HepG2 (cell line): ENCODE measurements at regions not wholly inside any gene's neighbourhood (a gene's known extent, or its start where the extent isn't known, plus 50 kb on each side); places are given as distances from the start of the nearest gene placed in this dataset.

Experiments
- ATAC-seq: fragments of 200-7000 bp; cut with Tn5 transposase; 3 replicates; pipeline ENCODE4 v1.9.1; 2020; ENCODE audit warnings: mild to moderate bottlenecking, moderate library complexity
- BruUV-seq: library from RNA; stranded (reverse); fragments of 400-500 nt; replicated peaks from 2 replicates; lab custom pipeline; 2021; lab: Mats Ljungman, UMichigan
- CTCF ChIA-PET: fragments of 300-600 bp; formaldehyde crosslinking; extraction: SDS; loops from one replicate; lab custom pipeline; 2021; ENCODE audit warnings: low total read pairs, inconsistent platforms, low intra/inter-chr PET ratio; lab: Yijun Ruan, JAX
- POLR2A ChIA-PET: fragments of 350-600 bp; sonication (Branson Sonifier 250); formaldehyde crosslinking; loops from one replicate; lab custom pipeline; 2020; ENCODE audit warnings: antibody characterized with exemption, inconsistent platforms; lab: Yijun Ruan, JAX
- DNase-seq: peaks from one replicate; pipeline ENCODE4 v3.0.0-alpha.2; 2015; ENCODE audit warnings: low spot score
- FAIRE-seq: peaks from 3 replicates; lab custom pipeline; 2011; peaks lifted over from hg19 to GRCh38; lab: Jason Lieb, UNC
- H2AFZ ChIP-seq: one replicate; pipeline ENCODE4 v1.6.1; 2011; ENCODE audit warnings: low read length, inconsistent platforms
- H3K27ac ChIP-seq: fragments of 300-600 bp; 3 replicates; pipeline ENCODE4 v1.8.0; 2011; ENCODE audit warnings: mixed run types, mild to moderate bottlenecking, mixed read lengths, low read length, inconsistent platforms; ENCODE audit not compliant: insufficient read depth; ENCODE audit errors: extremely low read length
- H3K27me3 ChIP-seq, 2 experiments: fragments of 200-600 bp in 1 of 2; 2 replicates in 1 of 2; 3 replicates in 1 of 2; pipeline versions ENCODE4 v1.6.0 to v1.8.0; 2011; ENCODE audit warnings: low read length in 2 of 2, mild to moderate bottlenecking in 2 of 2, moderate library complexity in 2 of 2, inconsistent platforms in 1 of 2; ENCODE audit not compliant: insufficient read depth in 2 of 2, control insufficient read depth in 1 of 2
- H3K36me3 ChIP-seq, 2 experiments: fragments of 200-600 bp in 1 of 2; replicated peaks in 1 of 2; 2 replicates in 1 of 2; 3 replicates in 1 of 2; pipeline versions ENCODE4 v1.5.1 to v1.8.0; 2011; ENCODE audit warnings: low read length in 2 of 2, inconsistent platforms in 1 of 2; ENCODE audit not compliant: insufficient read depth in 2 of 2, control insufficient read depth in 1 of 2
- H3K4me1 ChIP-seq: 2 replicates; pipeline ENCODE4 v1.5.1; 2012; ENCODE audit warnings: low read length, inconsistent platforms; ENCODE audit not compliant: insufficient read depth
- H3K4me2 ChIP-seq: 2 replicates; pipeline ENCODE4 v1.6.0; 2011; ENCODE audit warnings: low read depth, low read length, inconsistent platforms
- H3K4me3 ChIP-seq, 3 experiments: fragments of 200-600 bp in 1 of 3; sonication (generic), shearing (Covaris generic) in 1 of 3; replicated peaks in 1 of 3; 2 replicates each; pipeline ENCODE4 v1.5.1; 2011 to 2016; ENCODE audit warnings: low read length in 3 of 3, inconsistent platforms in 2 of 3, low read depth in 2 of 3, mild to moderate bottlenecking in 2 of 3, control low read depth in 1 of 3, mixed read lengths in 1 of 3; ENCODE audit not compliant: insufficient read depth in 1 of 3
- H3K79me2 ChIP-seq: one replicate; pipeline ENCODE4 v1.6.1; 2011; ENCODE audit warnings: low read length, inconsistent platforms; ENCODE audit not compliant: insufficient read depth
- H3K9ac ChIP-seq: 2 replicates; pipeline ENCODE4 v1.6.0; 2011; ENCODE audit warnings: mild to moderate bottlenecking, low read depth, low read length, inconsistent platforms; ENCODE audit not compliant: insufficient read depth
- H3K9me3 ChIP-seq: 2 replicates; pipeline ENCODE4 v1.5.1; 2012; ENCODE audit warnings: mild to moderate bottlenecking, low read length
- H4K20me1 ChIP-seq: 2 replicates; pipeline ENCODE4 v1.6.0; 2011; ENCODE audit warnings: inconsistent platforms, mild to moderate bottlenecking, low read length, moderate library complexity; ENCODE audit not compliant: insufficient read depth
- ATRX ChIP-seq: sonication (generic); formaldehyde crosslinking; IDR thresholded peaks from 2 replicates; pipeline ENCODE4 v1.4.0; 2020; ENCODE audit warnings: missing genetic modification reagents, borderline replicate concordance
- CENPX ChIP-seq: sonication (generic); formaldehyde crosslinking; IDR thresholded peaks from 2 replicates; pipeline ENCODE4 v1.9.0; 2021; ENCODE audit warnings: mild to moderate bottlenecking, missing genetic modification reagents, moderate library complexity
- CHD4 ChIP-seq: fragments of 200-600 bp; sonication (generic); IDR thresholded peaks from 2 replicates; pipeline ENCODE4 v1.7.0; 2017; ENCODE audit warnings: mild to moderate bottlenecking, low read length, borderline replicate concordance
- ETV5 ChIP-seq: IDR thresholded peaks from 2 replicates; pipeline ENCODE4 v1.6.1; 2018; ENCODE audit warnings: missing biosample characterization, missing genetic modification reagents, inconsistent platforms, borderline replicate concordance
- FOXO1 ChIP-seq: sonication (generic); formaldehyde crosslinking; IDR thresholded peaks from 2 replicates; pipeline ENCODE4 v1.4.0; 2020; ENCODE audit warnings: missing genetic modification reagents
- KMT2B ChIP-seq: IDR thresholded peaks from 2 replicates; pipeline ENCODE4 v1.6.1; 2016; ENCODE audit warnings: missing genetic modification reagents, missing compliant biosample characterization
- MAZ ChIP-seq, 2 experiments: sonication (generic) in 1 of 2; formaldehyde crosslinking in 1 of 2; IDR thresholded peaks; 2 replicates each; pipeline versions ENCODE4 v1.5.0 to v1.6.1; 2012 to 2020; ENCODE audit warnings: low read depth in 2 of 2, mild to moderate bottlenecking in 2 of 2, borderline replicate concordance in 1 of 2, improper control_type of control experiment in 1 of 2, low read length in 1 of 2, missing genetic modification reagents in 1 of 2, moderate library complexity in 1 of 2
- MEF2D ChIP-seq: sonication (generic); formaldehyde crosslinking; IDR thresholded peaks from 2 replicates; pipeline ENCODE4 v1.5.1; 2020; ENCODE audit warnings: mild to moderate bottlenecking, missing genetic modification reagents
- NFE2L2 ChIP-seq: fragments of 150-350 bp; IDR thresholded peaks from 2 replicates; pipeline ENCODE4 v1.6.1; 2014; ENCODE audit warnings: low read length
- NR2F6 ChIP-seq, 2 experiments: IDR thresholded peaks; 2 replicates each; pipeline ENCODE4 v1.6.1; 2016; ENCODE audit warnings: antibody characterized with exemption in 1 of 2, mild to moderate bottlenecking in 1 of 2
- RXRA ChIP-seq: sonication (generic); formaldehyde crosslinking; IDR thresholded peaks from 2 replicates; pipeline ENCODE4 v1.5.1; 2020; ENCODE audit warnings: missing genetic modification reagents
- ZNF18 ChIP-seq: sonication (generic); formaldehyde crosslinking; IDR thresholded peaks from 2 replicates; pipeline ENCODE4 v1.8.0; 2022; ENCODE audit warnings: mild to moderate bottlenecking, missing genetic modification reagents; ENCODE audit not compliant: insufficient replicate concordance
- ZNF431 ChIP-seq: sonication (generic); formaldehyde crosslinking; IDR thresholded peaks from 2 replicates; pipeline ENCODE4 v1.9.0; 2022; ENCODE audit warnings: missing genetic modification reagents, low read depth, mild to moderate bottlenecking, borderline replicate concordance
- ZNF552 ChIP-seq: sonication (generic); formaldehyde crosslinking; IDR thresholded peaks from 2 replicates; pipeline ENCODE4 v1.9.0; 2022; ENCODE audit warnings: missing genetic modification reagents, mild to moderate bottlenecking, borderline replicate concordance
- ZNF564 ChIP-seq: sonication (generic); formaldehyde crosslinking; IDR thresholded peaks from 2 replicates; pipeline ENCODE4 v1.8.1; 2023; ENCODE audit warnings: mild to moderate bottlenecking, missing genetic modification reagents
- ZNF724P ChIP-seq: sonication (generic); formaldehyde crosslinking; IDR thresholded peaks from 2 replicates; pipeline ENCODE4 v1.8.0; 2022; ENCODE audit warnings: missing genetic modification reagents, borderline replicate concordance
- WGBS: methylation state at CpG from one replicate; pipeline ENCODE4 v1.1.6; 2017; ENCODE audit warnings: low lambda C conversion rate; 5-methylcytosine and 5-hydroxymethylcytosine counted together
- in situ Hi-C: cut with HindIII; loops from 2 replicates; pipeline ENCODE4 v1.10.0; 2017; ENCODE audit warnings: low pct_unique_long_range_greater_than_20kb; ENCODE audit not compliant: extremely low pct_ligation_motif_present
- intact Hi-C: fragments of 100-400 bp; cut with micrococcal nuclease; formaldehyde crosslinking; loops from one replicate; pipeline ENCODE4 v1.10.0; 2022; ENCODE audit not compliant: unreplicated experiment
- TF ChIP-seq, protein P1 (sequence below): sonication (generic); formaldehyde crosslinking; IDR thresholded peaks from 2 replicates; pipeline ENCODE4 v1.8.0; 2023; ENCODE audit warnings: mild to moderate bottlenecking, missing genetic modification reagents
- TF ChIP-seq, protein P2 (sequence below): sonication (generic); formaldehyde crosslinking; IDR thresholded peaks from 2 replicates; pipeline ENCODE4 v1.5.0; 2020; ENCODE audit warnings: mild to moderate bottlenecking, missing genetic modification reagents

DNA sequence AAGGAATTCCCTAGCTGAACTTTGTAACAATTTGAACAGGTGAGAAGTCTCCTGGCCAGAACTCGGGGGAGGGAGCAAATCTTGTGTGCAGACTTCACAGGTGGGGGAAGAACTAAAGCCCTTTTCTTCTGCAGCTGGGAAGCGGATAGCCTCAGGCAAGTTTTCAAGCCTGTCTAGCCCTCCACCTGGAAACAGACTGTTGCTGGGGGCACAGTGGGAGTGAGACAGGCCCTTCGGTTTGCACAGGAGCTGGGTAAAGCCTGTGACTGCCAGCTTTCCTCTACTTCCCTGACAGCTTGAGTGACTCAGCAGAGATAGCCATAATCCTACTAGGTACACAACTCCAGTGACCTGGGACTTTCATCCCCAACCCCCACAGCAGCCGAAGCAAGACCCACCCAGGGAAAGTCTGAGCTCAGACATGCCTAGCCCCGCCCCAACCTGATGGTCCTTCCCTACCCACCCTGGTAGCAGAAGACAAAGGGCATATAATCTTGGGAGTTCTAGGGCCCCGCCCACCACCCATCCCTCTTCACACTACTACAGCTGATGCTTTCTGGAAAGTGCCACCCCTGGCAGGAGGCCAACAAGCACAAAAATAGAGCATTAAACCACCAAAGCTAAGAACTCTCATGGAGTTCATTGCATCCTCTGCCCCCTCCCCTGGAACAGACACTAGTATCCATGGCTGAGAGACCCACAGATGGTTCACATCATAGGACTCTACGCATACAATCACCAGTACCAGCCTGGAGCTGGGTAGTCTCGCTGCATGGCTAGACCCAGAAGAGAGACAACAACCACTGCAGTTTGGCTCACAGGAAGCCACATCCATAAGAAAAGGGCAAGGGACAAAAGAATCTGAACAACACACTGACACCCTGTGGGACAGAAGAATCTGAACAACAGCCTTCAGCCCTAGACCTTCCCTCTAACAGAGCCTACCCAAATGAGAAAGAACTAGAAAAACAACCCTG lies 479.0 kb downstream of the RAP2B start:
- Histone ChIP-seq H3K4me1 (no peaks in the 10 kb centered on the region), H4K20me1 (no peaks in the 10 kb centered on the region), H3K27me3 (no peaks in the 10 kb centered on the region), H2AFZ (no peak overlapping the region), H3K4me3 (no peak overlapping the region), H3K4me2 (no peak overlapping the region), H3K9ac (no peak overlapping the region), H3K27ac (no peak overlapping the region), H3K9me3 (no peaks in the 10 kb centered on the region), H3K36me3 (no peaks in the 10 kb centered on the region), H3K79me2 (no peaks in the 10 kb centered on the region)
- in situ Hi-C loops (no loop called here), intact Hi-C loops (no loop called here)
- BruUV-seq: no TSS peak
- no peak for TF ChIP-seq KMT2B (CRISPR knock-in tag)
- no peak for TF ChIP-seq NFE2L2
- TF ChIP-seq ATRX (CRISPR knock-in tag): no peak
- no peak for TF ChIP-seq ZNF431 (CRISPR knock-in tag)
- TF ChIP-seq CENPX (CRISPR knock-in tag): no peak
- no peak for TF ChIP-seq ZNF724P (CRISPR knock-in tag)
- no peak for TF ChIP-seq MEF2D (CRISPR knock-in tag)
- TF ChIP-seq, protein P1, sequence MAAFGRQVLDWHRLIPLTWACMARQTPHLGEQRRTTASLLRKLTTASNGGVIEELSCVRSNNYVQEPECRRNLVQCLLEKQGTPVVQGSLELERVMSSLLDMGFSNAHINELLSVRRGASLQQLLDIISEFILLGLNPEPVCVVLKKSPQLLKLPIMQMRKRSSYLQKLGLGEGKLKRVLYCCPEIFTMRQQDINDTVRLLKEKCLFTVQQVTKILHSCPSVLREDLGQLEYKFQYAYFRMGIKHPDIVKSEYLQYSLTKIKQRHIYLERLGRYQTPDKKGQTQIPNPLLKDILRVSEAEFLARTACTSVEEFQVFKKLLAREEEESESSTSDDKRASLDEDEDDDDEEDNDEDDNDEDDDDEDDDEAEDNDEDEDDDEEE (CRISPR knock-in tag): no peak
- no peak for TF ChIP-seq ZNF552
- TF ChIP-seq RXRA: no peak
- TF ChIP-seq FOXO1 (CRISPR knock-in tag): no peak
- TF ChIP-seq NR2F6 (IDR thresholded peaks at IDR 0.05): no peak
- no peak for TF ChIP-seq NR2F6 (CRISPR knock-in tag; IDR thresholded peaks at IDR 0.05)
- TF ChIP-seq CHD4: no peak
- TF ChIP-seq MAZ (IDR thresholded peaks at IDR 0.05; ENCODE audit: borderline replicate concordance, low read depth, low read length): no peak
- no peak for TF ChIP-seq MAZ (CRISPR knock-in tag; IDR thresholded peaks at IDR 0.05; ENCODE audit: low read depth)
- TF ChIP-seq, protein P2, sequence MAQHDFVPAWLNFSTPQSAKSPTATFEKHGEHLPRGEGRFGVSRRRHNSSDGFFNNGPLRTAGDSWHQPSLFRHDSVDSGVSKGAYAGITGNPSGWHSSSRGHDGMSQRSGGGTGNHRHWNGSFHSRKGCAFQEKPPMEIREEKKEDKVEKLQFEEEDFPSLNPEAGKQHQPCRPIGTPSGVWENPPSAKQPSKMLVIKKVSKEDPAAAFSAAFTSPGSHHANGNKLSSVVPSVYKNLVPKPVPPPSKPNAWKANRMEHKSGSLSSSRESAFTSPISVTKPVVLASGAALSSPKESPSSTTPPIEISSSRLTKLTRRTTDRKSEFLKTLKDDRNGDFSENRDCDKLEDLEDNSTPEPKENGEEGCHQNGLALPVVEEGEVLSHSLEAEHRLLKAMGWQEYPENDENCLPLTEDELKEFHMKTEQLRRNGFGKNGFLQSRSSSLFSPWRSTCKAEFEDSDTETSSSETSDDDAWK (CRISPR knock-in tag): no peak
- no peak for TF ChIP-seq ZNF18 (CRISPR knock-in tag)
- no peak for TF ChIP-seq ETV5 (CRISPR knock-in tag)
- TF ChIP-seq ZNF564 (CRISPR knock-in tag): no peak
- ChIA-PET CTCF (no interaction called here), POLR2A (no interaction called here)
- no peak for ATAC-seq
- FAIRE-seq: no peak
- no peak for DNase-seq
- WGBS: 17% methylated on average over 4 of the region's 8 CpGs
